Activated naive CD8-positive, alpha-beta T cell treated with anti-CD3 and anti-CD28 coated beads, Interleukin-2, amount 50 U/mL, for 24 hours (primary cell): ENCODE measurements at regions not wholly inside any gene's neighbourhood (a gene's known extent, or its start where the extent isn't known, plus 50 kb on each side); places are given as distances from the start of the nearest gene placed in this dataset.
"Not testable (repeated sequence)": the region's sequence is repeated elsewhere in the genome, so short reads cannot be mapped to it uniquely, and the experiment has no call there.

ENCODE experiments used
- ATAC-seq: fragments of 150-1000 bp; cut with Tn5 transposase; one replicate; pipeline ENCODE4 v1.10.0; 2021
- DNase-seq: peaks from one replicate; pipeline ENCODE4 v3.0.0; 2021
- H3K27ac Mint-ChIP-seq: one replicate; pipeline ENCODE4 v1.8.0; 2021; ENCODE audit warnings: mild to moderate bottlenecking, mixed read lengths
- H3K27me3 Mint-ChIP-seq: one replicate; pipeline ENCODE4 v1.8.0; 2021; ENCODE audit warnings: mixed read lengths
- H3K36me3 Mint-ChIP-seq: one replicate; pipeline ENCODE4 v1.8.0; 2021; ENCODE audit warnings: low read depth, mixed read lengths
- H3K4me1 Mint-ChIP-seq: one replicate; pipeline ENCODE4 v1.8.0; 2021; ENCODE audit warnings: mixed read lengths
- H3K4me3 Mint-ChIP-seq: one replicate; pipeline ENCODE4 v1.8.0; 2021; ENCODE audit warnings: mild to moderate bottlenecking, moderate library complexity, mixed read lengths
- H3K9me3 Mint-ChIP-seq: one replicate; pipeline ENCODE4 v1.8.0; 2021; ENCODE audit warnings: mixed read lengths

- ATAC-seq, H3K27me3 Mint-ChIP-seq, H3K4me3 Mint-ChIP-seq, DNase-seq, H3K27ac Mint-ChIP-seq, H3K9me3 Mint-ChIP-seq: not testable (repeated sequence)
- Mint-ChIP-seq H3K36me3 (peaks cover 27% of the 10 kb centered on the region), H3K4me1 (peaks cover 32% of the 10 kb centered on the region)
These were observed 72.7 kb upstream of the NPIPB12 start for GRCh38 chr16:29578898-29579297.

- H3K4me3 Mint-ChIP-seq, H3K9me3 Mint-ChIP-seq, DNase-seq, ATAC-seq, H3K27me3 Mint-ChIP-seq, H3K27ac Mint-ChIP-seq: not testable (repeated sequence)
- H3K4me1 Mint-ChIP-seq, result peaks cover 38% of the 10 kb centered on the region
- peaks cover 21% of the 10 kb centered on the region for H3K36me3 Mint-ChIP-seq
These were observed 75.6 kb upstream of the NPIPB12 start for GRCh38 chr16:29581764-29582163.

- not testable (repeated sequence) for H3K9me3 Mint-ChIP-seq, H3K27me3 Mint-ChIP-seq, H3K4me3 Mint-ChIP-seq, ATAC-seq, DNase-seq
- H3K27ac Mint-ChIP-seq, result peak overlapping the region; percentile 76
- peaks cover 22% of the 10 kb centered on the region for H3K36me3 Mint-ChIP-seq
- H3K4me1 Mint-ChIP-seq, result peaks cover 51% of the 10 kb centered on the region
These were observed 71.1 kb upstream of the SPN start for GRCh38 chr16:29591919-29592318.

GRCh38 chr16:29594269-29594925, 68.7 kb upstream of the SPN start:
- peak overlapping the region; percentile 94 for H3K4me3 Mint-ChIP-seq
- H3K36me3 Mint-ChIP-seq, result peaks cover 20% of the 10 kb centered on the region
- peak; percentile 52 for DNase-seq
- peak overlapping the region; percentile 94 for H3K27ac Mint-ChIP-seq
- H3K4me1 Mint-ChIP-seq, result peaks cover 43% of the 10 kb centered on the region
- ATAC-seq, result peak; percentile 69
- not testable (repeated sequence) for H3K9me3 Mint-ChIP-seq, H3K27me3 Mint-ChIP-seq

- peak overlapping the region; percentile 77 for H3K4me3 Mint-ChIP-seq
- DNase-seq (peak; percentile 92), ATAC-seq (peak; percentile 78)
- H3K36me3 Mint-ChIP-seq, result peaks cover 16% of the 10 kb centered on the region
- not testable (repeated sequence) for H3K9me3 Mint-ChIP-seq, H3K27me3 Mint-ChIP-seq
- peak overlapping the region; percentile 85 for H3K27ac Mint-ChIP-seq
- peaks cover 45% of the 10 kb centered on the region for H3K4me1 Mint-ChIP-seq
These were observed 67.9 kb upstream of the SPN start for GRCh38 chr16:29594926-29595838.

- Mint-ChIP-seq H3K4me1 (peaks cover 50% of the 10 kb centered on the region), H3K36me3 (peaks cover 19% of the 10 kb centered on the region), H3K27ac (peak overlapping the region; percentile 31)
- not testable (repeated sequence) for DNase-seq, H3K27me3 Mint-ChIP-seq, H3K4me3 Mint-ChIP-seq, ATAC-seq, H3K9me3 Mint-ChIP-seq
These were observed 66.0 kb upstream of the SPN start for GRCh38 chr16:29597030-29597429.

- DNase-seq (peak; percentile 53), ATAC-seq (peak; percentile 31)
- Mint-ChIP-seq H3K36me3 (peaks cover 23% of the 10 kb centered on the region), H3K4me3 (peak overlapping the region; percentile 72), H3K4me1 (peaks cover 63% of the 10 kb centered on the region), H3K27ac (peak overlapping the region; percentile 89)
- not testable (repeated sequence) for H3K27me3 Mint-ChIP-seq, H3K9me3 Mint-ChIP-seq
These were observed 62.7 kb upstream of the SPN start for GRCh38 chr16:29600111-29601000.

- Mint-ChIP-seq H3K27ac (peak overlapping the region; percentile 89), H3K4me3 (peak overlapping the region; percentile 72), H3K36me3 (peaks cover 21% of the 10 kb centered on the region), H3K4me1 (peaks cover 63% of the 10 kb centered on the region)
- not testable (repeated sequence) for H3K9me3 Mint-ChIP-seq, ATAC-seq, DNase-seq, H3K27me3 Mint-ChIP-seq
These were observed 60.8 kb upstream of the SPN start for GRCh38 chr16:29602247-29602625.

- H3K36me3 Mint-ChIP-seq, result peaks cover 25% of the 10 kb centered on the region
- H3K4me1 Mint-ChIP-seq, result peaks cover 68% of the 10 kb centered on the region
- peak overlapping the region; percentile 89 for H3K27ac Mint-ChIP-seq
- DNase-seq, ATAC-seq, H3K9me3 Mint-ChIP-seq, H3K27me3 Mint-ChIP-seq: not testable (repeated sequence)
- H3K4me3 Mint-ChIP-seq, result peak overlapping the region; percentile 32
These were observed 60.4 kb upstream of the SPN start for GRCh38 chr16:29602683-29603088.

GRCh38 chr16:29604631-29605549, 58.2 kb upstream of the SPN start:
- peaks cover 73% of the 10 kb centered on the region for H3K4me1 Mint-ChIP-seq
- peak overlapping the region; percentile 60 for H3K27ac Mint-ChIP-seq
- H3K27me3 Mint-ChIP-seq, H3K9me3 Mint-ChIP-seq, ATAC-seq, H3K4me3 Mint-ChIP-seq, DNase-seq: not testable (repeated sequence)
- peaks cover 34% of the 10 kb centered on the region for H3K36me3 Mint-ChIP-seq

- DNase-seq, H3K27ac Mint-ChIP-seq, H3K4me3 Mint-ChIP-seq, H3K9me3 Mint-ChIP-seq, ATAC-seq, H3K27me3 Mint-ChIP-seq: not testable (repeated sequence)
- peaks cover 68% of the 10 kb centered on the region for H3K4me1 Mint-ChIP-seq
- peaks cover 34% of the 10 kb centered on the region for H3K36me3 Mint-ChIP-seq
These were observed 57.3 kb upstream of the SPN start for GRCh38 chr16:29605593-29606205.

- not testable (repeated sequence) for H3K27ac Mint-ChIP-seq, H3K4me3 Mint-ChIP-seq, H3K27me3 Mint-ChIP-seq, H3K9me3 Mint-ChIP-seq, ATAC-seq, DNase-seq
- Mint-ChIP-seq H3K4me1 (peaks cover 63% of the 10 kb centered on the region), H3K36me3 (peaks cover 34% of the 10 kb centered on the region)
These were observed 56.2 kb upstream of the SPN start for GRCh38 chr16:29606669-29607427.
